HEK293T (cell line): ENCODE measurements at regions not wholly inside any gene's neighbourhood (a gene's known extent, or its start where the extent isn't known, plus 50 kb on each side); places are given as distances from the start of the nearest gene placed in this dataset.

ENCODE experiments used
- ARNT ChIP-seq: fragments of 450-650 bp; IDR thresholded peaks from 2 replicates; pipeline ENCODE4 v1.6.1; 2017; ENCODE audit warnings: mild to moderate bottlenecking
- ELF4 ChIP-seq: fragments of 450-650 bp; IDR thresholded peaks from 2 replicates; pipeline ENCODE4 v1.6.1; 2017; ENCODE audit warnings: antibody characterized with exemption
- FOXA1 ChIP-seq: fragments of 450-650 bp; IDR thresholded peaks from 2 replicates; pipeline ENCODE4 v1.6.1; 2016; ENCODE audit warnings: mild to moderate bottlenecking
- FOXM1 ChIP-seq: fragments of 450-650 bp; IDR thresholded peaks from 2 replicates; pipeline ENCODE4 v1.6.1; 2017; ENCODE audit warnings: mild to moderate bottlenecking, borderline replicate concordance
- HDGF ChIP-seq: fragments of 450-650 bp; IDR thresholded peaks from 2 replicates; pipeline ENCODE4 v1.6.1; 2017; ENCODE audit warnings: antibody characterized with exemption, borderline replicate concordance
- ZNF384 ChIP-seq: fragments of 450-650 bp; IDR thresholded peaks from 2 replicates; pipeline ENCODE4 v1.6.1; 2016

DNA sequence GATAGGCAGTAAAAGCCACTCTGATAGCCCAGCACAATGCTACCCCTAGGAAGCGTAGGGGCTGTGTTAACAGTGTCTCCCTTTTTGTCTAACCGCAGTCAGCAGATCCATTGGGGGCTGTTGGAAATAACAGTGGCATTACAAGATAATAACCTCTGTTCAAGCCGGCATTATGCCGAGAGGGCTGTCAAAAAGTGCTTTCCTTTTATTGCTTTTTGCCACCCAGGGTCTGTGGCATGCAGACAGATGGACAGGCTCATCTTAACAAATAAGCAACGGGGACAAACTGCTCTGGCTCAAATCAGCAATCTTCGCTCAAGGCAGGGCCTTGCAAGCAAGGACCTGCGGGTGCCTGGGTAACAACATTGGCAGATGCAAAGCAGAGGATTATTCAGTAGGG lies 123.3 kb downstream of the TLR4 start:
- no peak for TF ChIP-seq ZNF384
- TF ChIP-seq FOXA1 = no peak
- TF ChIP-seq FOXM1 = no peak
- no peak for TF ChIP-seq ARNT
- no peak for TF ChIP-seq HDGF
- no peak for TF ChIP-seq ELF4
